ENCODE measurements at regions not wholly inside any gene's neighbourhood (a gene's known extent, or its start where the extent isn't known, plus 50 kb on each side); places are given as distances from the start of the nearest gene placed in this dataset.
"Not testable (repeated sequence)": the region's sequence is repeated elsewhere in the genome, so short reads cannot be mapped to it uniquely, and the experiment has no call there.

- no peak for DNase-seq (ENCODE audit: low read depth in 4 of 4, low spot score in 2 of 4)
These were observed 149.0 kb upstream of the EEA1 start for GRCh38 chr12:93078059-93078458.

- no peak for DNase-seq (ENCODE audit: low read depth in 4 of 4, low spot score in 2 of 4)
These were observed 149.5 kb upstream of the EEA1 start for GRCh38 chr12:93078577-93078976.

- DNase-seq (ENCODE audit: low read depth in 4 of 4, low spot score in 2 of 4) = no peak
These were observed 150.2 kb upstream of the EEA1 start for GRCh38 chr12:93079271-93079670.

- DNase-seq (ENCODE audit: low read depth in 4 of 4, low spot score in 2 of 4) = no peak
These were observed 150.9 kb upstream of the EEA1 start for GRCh38 chr12:93079976-93080375.

- DNase-seq (ENCODE audit: low read depth in 4 of 4, low spot score in 2 of 4) = no peak
These were observed 151.4 kb upstream of the EEA1 start for GRCh38 chr12:93080452-93080851.

GRCh38 chr12:93080994-93081809, 152.1 kb upstream of the EEA1 start:
- DNase-seq (ENCODE audit: low read depth in 4 of 4, low spot score in 2 of 4) = no peak

- no peak for DNase-seq (ENCODE audit: low read depth in 4 of 4, low spot score in 2 of 4)
These were observed 152.7 kb upstream of the EEA1 start for GRCh38 chr12:93081810-93082165.

- no peak for DNase-seq (ENCODE audit: low read depth in 4 of 4, low spot score in 2 of 4)
These were observed 156.5 kb upstream of the EEA1 start for GRCh38 chr12:93085383-93086287.

GRCh38 chr12:93086288-93086727, 157.2 kb upstream of the EEA1 start:
- no peak for DNase-seq (ENCODE audit: low read depth in 4 of 4, low spot score in 2 of 4)

- DNase-seq (ENCODE audit: low read depth in 4 of 4, low spot score in 2 of 4) = no peak
These were observed 158.9 kb upstream of the EEA1 start for GRCh38 chr12:93087840-93088610.

- no peak for DNase-seq (ENCODE audit: low read depth in 4 of 4, low spot score in 2 of 4)
These were observed 160.9 kb upstream of the EEA1 start for GRCh38 chr12:93089805-93090569.

- no peak for DNase-seq (ENCODE audit: low read depth in 4 of 4, low spot score in 2 of 4)
These were observed 161.7 kb upstream of the EEA1 start for GRCh38 chr12:93090731-93091172.

- no peak for DNase-seq (ENCODE audit: low read depth in 4 of 4, low spot score in 2 of 4)
These were observed 163.0 kb upstream of the EEA1 start for GRCh38 chr12:93091886-93092648.

GRCh38 chr12:93092649-93092945, 163.5 kb upstream of the EEA1 start:
- DNase-seq (ENCODE audit: low read depth in 4 of 4, low spot score in 2 of 4) = no peak

GRCh38 chr12:93093243-93093642, 164.1 kb upstream of the EEA1 start:
- DNase-seq (ENCODE audit: low read depth in 4 of 4, low spot score in 2 of 4) = no peak

- DNase-seq (ENCODE audit: low read depth in 4 of 4, low spot score in 2 of 4) = not testable (repeated sequence)
These were observed 165.1 kb upstream of the EEA1 start for GRCh38 chr12:93094222-93094621.

- no peak for DNase-seq (ENCODE audit: low read depth in 4 of 4, low spot score in 2 of 4)
These were observed 166.1 kb upstream of the EEA1 start for GRCh38 chr12:93094988-93095737.

- no peak for DNase-seq (ENCODE audit: low read depth in 4 of 4, low spot score in 2 of 4)
These were observed 168.3 kb upstream of the EEA1 start for GRCh38 chr12:93097417-93097816.

GRCh38 chr12:93098077-93098476, 169.0 kb upstream of the EEA1 start:
- DNase-seq (ENCODE audit: low read depth in 4 of 4, low spot score in 2 of 4) = no peak
